BJ (cell line): ENCODE measurements at regions not wholly inside any gene's neighbourhood (a gene's known extent, or its start where the extent isn't known, plus 50 kb on each side); places are given as distances from the start of the nearest gene placed in this dataset.

Source experiments
- CTCF ChIA-PET: fragments of 350-600 bp; formaldehyde crosslinking; extraction: SDS; loops from one replicate; lab custom pipeline; 2021; ENCODE audit warnings: antibody characterized with exemption, inconsistent platforms; lab: Yijun Ruan, JAX
- POLR2A ChIA-PET: fragments of 300-600 bp; sonication (Branson Sonifier 250); formaldehyde crosslinking; extraction: SDS; loops from one replicate; lab custom pipeline; 2021; ENCODE audit warnings: antibody characterized with exemption; lab: Charles Lee
- DNase-seq: peaks from one replicate; pipeline ENCODE4 v3.0.0-alpha.2; 2011; ENCODE audit warnings: low read depth
- H3K27me3 ChIP-seq: 2 replicates; pipeline ENCODE4 v1.6.0; 2011; ENCODE audit warnings: low read length; ENCODE audit not compliant: control insufficient read depth, insufficient read depth
- H3K36me3 ChIP-seq: 2 replicates; pipeline ENCODE4 v1.5.1; 2011; ENCODE audit warnings: low read length; ENCODE audit not compliant: control insufficient read depth, insufficient read depth
- H3K4me3 ChIP-seq: 2 replicates; pipeline ENCODE4 v1.5.1; 2011; ENCODE audit warnings: low read depth, mild to moderate bottlenecking, control low read depth, low read length
- CTCF ChIP-seq: IDR thresholded peaks from 2 replicates; pipeline ENCODE4 v1.5.1; 2011; ENCODE audit warnings: low read depth, mild to moderate bottlenecking, control low read depth, inconsistent platforms, low read length, moderate library complexity; ENCODE audit not compliant: insufficient read depth

- no peak for DNase-seq
- H3K36me3 ChIP-seq: no peaks in the 10 kb centered on the region
- TF ChIP-seq CTCF: no peak
- H3K27me3 ChIP-seq: peaks cover 4% of the 10 kb centered on the region
- CTCF ChIA-PET: interaction anchor here (0.7 kb wide), 1 partner anchor 15 kb away, joined by 3 read pairs; no protein-coding TSS in a partner anchor
- POLR2A ChIA-PET: no interaction called here
- H3K4me3 ChIP-seq: no peak overlapping the region
These were observed 68.4 kb upstream of the LARS2 start for GRCh38 chr3:45319996-45320305.

GRCh38 chr3:45320986-45321385 lies 67.4 kb upstream of the LARS2 start:
- ChIA-PET POLR2A (no interaction called here), CTCF (interaction anchor here (1.0 kb wide), 1 partner anchor 15 kb away, joined by 3 read pairs; no protein-coding TSS in a partner anchor)
- H3K36me3 ChIP-seq: no peaks in the 10 kb centered on the region
- H3K4me3 ChIP-seq: no peak overlapping the region
- TF ChIP-seq CTCF: no peak
- DNase-seq: no peak
- H3K27me3 ChIP-seq: peaks cover 4% of the 10 kb centered on the region

- H3K4me3 ChIP-seq: no peak overlapping the region
- POLR2A ChIA-PET: interaction anchor here (0.7 kb wide), 1 partner anchor 154 kb away, joined by 4 read pairs; no protein-coding TSS in a partner anchor
- TF ChIP-seq CTCF: no peak
- H3K27me3 ChIP-seq: peaks cover 6% of the 10 kb centered on the region
- DNase-seq: no peak
- H3K36me3 ChIP-seq: no peaks in the 10 kb centered on the region
- CTCF ChIA-PET: interaction anchor here (0.8 to 1.0 kb wide), 2 partner anchors 9 to 16 kb away, joined by 3 to 4 read pairs; no protein-coding TSS in a partner anchor
These were observed 66.6 kb upstream of the LARS2 start for GRCh38 chr3:45321607-45322391.

GRCh38 chr3:45322616-45323015 lies 65.8 kb upstream of the LARS2 start:
- H3K27me3 ChIP-seq: peaks cover 6% of the 10 kb centered on the region
- DNase-seq: no peak
- CTCF ChIA-PET: no interaction called here
- H3K36me3 ChIP-seq: no peaks in the 10 kb centered on the region
- no peak for TF ChIP-seq CTCF
- POLR2A ChIA-PET: no interaction called here
- no peak overlapping the region for H3K4me3 ChIP-seq

GRCh38 chr3:45325676-45326075 lies 62.7 kb upstream of the LARS2 start:
- POLR2A ChIA-PET: no interaction called here
- no peak for DNase-seq
- Histone ChIP-seq H3K36me3 (no peaks in the 10 kb centered on the region), H3K27me3 (peaks cover 4% of the 10 kb centered on the region), H3K4me3 (no peak overlapping the region)
- no peak for TF ChIP-seq CTCF
- CTCF ChIA-PET: interaction anchor here (0.6 kb wide), 1 partner anchor 1566 kb away, joined by 4 read pairs; no protein-coding TSS in a partner anchor
